ENCODE measurements at regions not wholly inside any gene's neighbourhood (a gene's known extent, or its start where the extent isn't known, plus 50 kb on each side); places are given as distances from the start of the nearest gene placed in this dataset.
"Not testable (repeated sequence)": the region's sequence is repeated elsewhere in the genome, so short reads cannot be mapped to it uniquely, and the experiment has no call there.

DNA sequence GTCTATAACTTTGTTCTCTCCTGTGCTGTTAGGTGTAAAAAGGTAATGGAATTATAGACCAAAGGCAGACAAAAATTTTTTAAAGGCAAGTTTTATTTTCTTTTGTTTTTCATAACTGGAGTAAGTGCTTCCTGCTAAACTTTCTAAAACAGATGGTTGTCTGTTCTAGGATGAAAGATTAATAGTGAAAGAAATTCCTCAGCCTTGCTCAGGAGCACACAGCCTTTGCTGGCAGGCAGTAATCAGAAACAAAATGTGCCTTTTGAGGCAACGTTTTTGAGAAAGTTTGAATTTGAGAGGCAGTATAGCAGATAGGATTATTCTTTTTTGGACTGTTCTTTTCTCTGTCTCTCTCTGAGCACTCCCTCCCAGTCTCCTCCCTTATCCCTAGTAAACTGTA, 2749.5 kb downstream of the PCDH9 start:
- no peak for DNase-seq (ENCODE audit: low spot score in 2 of 2)
- H3K4me1 ChIP-seq: peaks cover 0 to 4% (median 0%) of the 10 kb centered on the region in 4 donors
- no peak for TF ChIP-seq POLR2A (IDR thresholded peaks at IDR 0.05)
- TF ChIP-seq, protein P1, sequence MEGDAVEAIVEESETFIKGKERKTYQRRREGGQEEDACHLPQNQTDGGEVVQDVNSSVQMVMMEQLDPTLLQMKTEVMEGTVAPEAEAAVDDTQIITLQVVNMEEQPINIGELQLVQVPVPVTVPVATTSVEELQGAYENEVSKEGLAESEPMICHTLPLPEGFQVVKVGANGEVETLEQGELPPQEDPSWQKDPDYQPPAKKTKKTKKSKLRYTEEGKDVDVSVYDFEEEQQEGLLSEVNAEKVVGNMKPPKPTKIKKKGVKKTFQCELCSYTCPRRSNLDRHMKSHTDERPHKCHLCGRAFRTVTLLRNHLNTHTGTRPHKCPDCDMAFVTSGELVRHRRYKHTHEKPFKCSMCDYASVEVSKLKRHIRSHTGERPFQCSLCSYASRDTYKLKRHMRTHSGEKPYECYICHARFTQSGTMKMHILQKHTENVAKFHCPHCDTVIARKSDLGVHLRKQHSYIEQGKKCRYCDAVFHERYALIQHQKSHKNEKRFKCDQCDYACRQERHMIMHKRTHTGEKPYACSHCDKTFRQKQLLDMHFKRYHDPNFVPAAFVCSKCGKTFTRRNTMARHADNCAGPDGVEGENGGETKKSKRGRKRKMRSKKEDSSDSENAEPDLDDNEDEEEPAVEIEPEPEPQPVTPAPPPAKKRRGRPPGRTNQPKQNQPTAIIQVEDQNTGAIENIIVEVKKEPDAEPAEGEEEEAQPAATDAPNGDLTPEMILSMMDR (IDR thresholded peaks at IDR 0.05): no peak
- TF ChIP-seq EP300 (IDR thresholded peaks at IDR 0.05): no peak
- no peaks in the 10 kb centered on the region for H3K27me3 ChIP-seq
- H3K27ac ChIP-seq: no peak overlapping the region
- 0 to 3% methylated on average over 1 of the region's 1 CpG for WGBS, 2 donors
- H3K9me3 ChIP-seq: no peaks in the 10 kb centered on the region
- H3K4me3 ChIP-seq: no peak overlapping the region
- no peaks in the 10 kb centered on the region for H3K36me3 ChIP-seq

DNA sequence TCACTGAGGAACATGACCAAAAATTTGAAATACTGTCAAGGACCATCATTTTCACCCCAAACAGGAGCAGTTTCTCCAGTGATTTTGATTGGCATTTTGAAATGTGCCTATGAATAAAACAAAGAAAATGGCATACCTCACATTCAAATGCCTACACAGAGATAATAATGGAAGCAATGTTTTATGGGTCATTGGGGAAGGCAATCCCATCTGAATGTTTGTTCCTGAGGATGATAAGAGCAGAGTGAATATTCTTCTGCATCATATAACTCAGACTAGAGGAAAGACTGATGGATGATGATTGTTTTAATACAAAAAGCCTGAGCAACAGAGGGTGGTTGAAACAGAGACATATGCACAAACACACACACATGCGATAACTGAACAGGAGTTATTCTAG, 2749.9 kb downstream of the PCDH9 start:
- Histone ChIP-seq H3K4me1 (peaks cover 0 to 4% (median 0%) of the 10 kb centered on the region in 4 donors), H3K27me3 (no peaks in the 10 kb centered on the region), H3K9me3 (no peaks in the 10 kb centered on the region), H3K36me3 (no peaks in the 10 kb centered on the region), H3K4me3 (no peak overlapping the region), H3K27ac (no peak overlapping the region)
- TF ChIP-seq, protein P1 (IDR thresholded peaks at IDR 0.05): no peak
- no peak for TF ChIP-seq POLR2A (IDR thresholded peaks at IDR 0.05)
- TF ChIP-seq EP300 (IDR thresholded peaks at IDR 0.05): no peak
- no peak for DNase-seq (ENCODE audit: low spot score in 2 of 2)
- 43 to 49% methylated on average over 1 of the region's 1 CpG for WGBS, 2 donors

DNA sequence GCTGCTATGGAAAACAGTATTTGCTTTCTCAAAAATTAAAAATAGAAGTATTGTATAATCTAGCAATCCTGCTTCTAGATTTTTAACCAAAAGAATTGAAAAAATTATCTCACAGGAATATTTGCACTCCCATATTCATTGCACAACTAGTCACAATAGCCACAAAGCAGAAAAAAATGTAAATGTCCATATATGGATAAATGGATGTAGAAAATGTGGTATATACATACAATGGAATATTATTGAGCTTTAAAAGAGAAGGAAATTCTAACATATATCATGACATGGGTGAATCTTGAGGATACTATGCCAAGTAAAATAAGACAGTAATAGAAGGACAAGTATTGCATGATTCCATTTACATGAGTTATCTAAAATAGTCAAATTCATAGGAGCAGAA, 2753.0 kb downstream of the PCDH9 start:
- no peak for DNase-seq (ENCODE audit: low spot score in 2 of 2)
- no peak for TF ChIP-seq EP300 (IDR thresholded peaks at IDR 0.05)
- no peak for TF ChIP-seq POLR2A (IDR thresholded peaks at IDR 0.05)
- TF ChIP-seq, protein P1 (IDR thresholded peaks at IDR 0.05): no peak
- H3K9me3 ChIP-seq: no peaks in the 10 kb centered on the region
- H3K27me3 ChIP-seq: no peaks in the 10 kb centered on the region
- H3K4me1 ChIP-seq: peaks cover 0 to 4% (median 0%) of the 10 kb centered on the region in 4 donors
- H3K27ac ChIP-seq: no peak overlapping the region
- no peak overlapping the region for H3K4me3 ChIP-seq
- no peaks in the 10 kb centered on the region for H3K36me3 ChIP-seq

DNA sequence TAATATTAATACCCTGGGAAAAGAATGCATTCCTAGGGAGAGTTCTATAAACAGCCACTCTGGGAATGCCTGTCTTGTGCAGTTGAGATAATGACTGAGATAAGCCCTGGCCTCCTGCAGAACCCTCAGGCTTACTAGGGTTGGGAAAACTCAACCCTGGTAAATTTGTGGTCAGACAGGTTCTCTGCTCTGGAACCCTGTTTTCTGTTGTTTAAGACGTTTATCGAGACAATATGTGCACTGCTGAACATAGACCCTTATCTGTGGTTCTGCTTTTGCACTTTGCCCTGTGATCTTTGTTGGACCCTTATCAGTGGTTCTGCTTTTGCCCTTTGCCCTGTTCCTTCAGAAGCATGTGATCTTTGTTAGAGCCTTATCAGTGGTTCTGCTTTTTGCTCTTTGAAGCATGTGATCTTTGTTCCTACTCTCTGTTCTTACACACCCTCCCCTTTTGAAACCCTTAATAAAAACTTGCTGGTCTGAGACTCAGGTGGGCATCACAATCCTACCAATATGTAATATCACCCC, 2754.0 kb downstream of the PCDH9 start:
- WGBS, 2 donors: 90 to 91% methylated on average over 2 of the region's 2 CpGs
- H3K27me3 ChIP-seq; DNase-seq (ENCODE audit: low spot score in 2 of 2): not testable (repeated sequence)

DNA sequence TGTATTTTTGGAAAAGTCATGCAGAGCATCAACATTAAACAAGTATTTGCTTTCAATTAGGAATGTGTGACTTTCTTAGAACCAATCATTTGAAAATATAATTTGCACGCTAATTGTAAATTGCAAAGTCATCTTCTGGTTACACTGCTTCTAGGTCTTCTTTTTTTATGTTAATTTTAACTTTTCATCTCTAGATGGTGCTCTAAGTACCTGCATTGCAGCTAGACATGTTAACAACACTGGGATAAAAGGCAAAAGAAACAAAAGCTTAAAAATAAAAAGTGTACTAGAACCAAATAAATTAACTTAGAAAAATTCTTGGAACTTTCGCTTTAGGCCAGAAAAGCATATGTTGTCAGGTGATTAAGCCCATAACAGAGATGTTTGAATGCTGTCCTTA, 2758.2 kb downstream of the PCDH9 start:
- no peak for DNase-seq (ENCODE audit: low spot score in 2 of 2)
- TF ChIP-seq, protein P1 (IDR thresholded peaks at IDR 0.05): peak in 1 of 5 experiments; percentile 30
- TF ChIP-seq POLR2A (IDR thresholded peaks at IDR 0.05) (no peak), EP300 (IDR thresholded peaks at IDR 0.05) (no peak)
- Histone ChIP-seq H3K27me3 (no peaks in the 10 kb centered on the region), H3K9me3 (no peaks in the 10 kb centered on the region), H3K4me3 (no peak overlapping the region), H3K4me1 (no peaks in the 10 kb centered on the region), H3K27ac (no peak overlapping the region), H3K36me3 (no peaks in the 10 kb centered on the region)
- WGBS, 2 donors: 37 to 39% methylated on average over 2 of the region's 2 CpGs

More for the DNA sequence above, 2754.0 kb downstream of the PCDH9 start:
- not testable (repeated sequence) for H3K4me1 ChIP-seq, H3K4me3 ChIP-seq, H3K9me3 ChIP-seq, H3K27ac ChIP-seq, H3K36me3 ChIP-seq

DNA sequence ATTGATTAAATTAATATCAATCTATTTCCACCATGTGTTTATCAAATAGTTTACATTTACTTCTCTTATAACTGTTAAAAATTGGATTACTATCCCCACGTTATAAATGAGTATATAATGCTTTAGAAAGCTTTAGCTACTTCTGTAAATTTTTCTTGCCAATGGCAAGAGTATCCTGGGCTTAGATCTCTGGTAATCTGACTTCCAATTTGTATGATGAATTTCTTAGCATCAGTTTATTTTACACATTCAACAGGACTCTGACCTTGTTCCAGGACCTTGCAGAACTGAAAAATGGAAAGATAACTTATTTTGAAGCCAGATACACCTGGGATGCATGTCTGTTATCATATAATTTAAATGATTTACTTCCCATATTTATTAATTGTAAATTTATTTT, 2759.4 kb downstream of the PCDH9 start:
- no peak for DNase-seq (ENCODE audit: low spot score in 2 of 2)
- Histone ChIP-seq H3K27ac (no peak overlapping the region), H3K9me3 (no peaks in the 10 kb centered on the region), H3K4me1 (no peaks in the 10 kb centered on the region), H3K36me3 (no peaks in the 10 kb centered on the region), H3K27me3 (no peaks in the 10 kb centered on the region), H3K4me3 (no peak overlapping the region)
- 70 to 84% methylated on average over 1 of the region's 1 CpG for WGBS, 2 donors
- no peak for TF ChIP-seq EP300 (IDR thresholded peaks at IDR 0.05)
- TF ChIP-seq, protein P1 (IDR thresholded peaks at IDR 0.05): no peak
- no peak for TF ChIP-seq POLR2A (IDR thresholded peaks at IDR 0.05)
